GM12873 (cell line): ENCODE measurements at regions not wholly inside any gene's neighbourhood (a gene's known extent, or its start where the extent isn't known, plus 50 kb on each side); places are given as distances from the start of the nearest gene placed in this dataset.

Experiments used
- TF ChIP-seq, protein P1 (sequence below): IDR thresholded peaks from 2 replicates; pipeline ENCODE4 v1.5.1; 2012; ENCODE audit warnings: low read depth, mild to moderate bottlenecking, moderate library complexity, low read length, control low read depth; ENCODE audit not compliant: insufficient read depth; ENCODE audit errors: missing control alignments

DNA sequence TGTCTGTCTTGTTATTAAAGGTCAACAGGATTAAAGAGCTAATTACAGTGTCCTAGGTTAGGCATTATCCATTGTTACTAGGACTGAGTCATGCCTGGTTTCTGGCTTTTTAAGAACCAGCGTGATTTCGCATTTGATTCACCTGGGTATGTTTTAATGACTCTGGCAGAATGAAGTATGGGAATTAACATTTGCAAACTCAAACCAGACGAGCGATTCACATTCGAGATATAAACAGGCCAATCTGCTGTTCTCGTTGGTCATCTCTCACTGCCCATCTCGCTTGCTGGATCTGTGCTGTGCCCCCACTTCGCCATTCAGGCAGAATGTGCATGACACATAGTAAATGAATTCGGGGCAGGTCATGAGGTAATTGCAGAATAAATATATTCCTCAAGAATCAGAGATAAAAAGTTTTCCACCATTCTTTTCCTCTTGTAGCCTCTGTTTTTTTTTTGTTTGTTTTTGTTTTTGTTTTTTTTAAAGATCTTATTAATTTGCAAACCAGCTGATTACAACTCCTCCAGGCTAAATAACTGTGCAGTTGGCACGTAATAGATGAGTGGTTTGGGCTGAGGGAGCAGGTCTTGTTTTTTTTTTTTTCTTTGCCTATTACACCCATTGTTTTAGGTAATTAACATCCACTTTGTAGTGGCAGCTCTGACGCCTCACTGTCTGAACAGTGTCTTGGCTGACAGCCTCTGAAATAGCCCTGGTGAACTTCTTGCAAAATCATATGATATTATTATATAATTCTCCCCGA is 313.5 kb upstream of the MSX2 start:
- TF ChIP-seq, protein P1, sequence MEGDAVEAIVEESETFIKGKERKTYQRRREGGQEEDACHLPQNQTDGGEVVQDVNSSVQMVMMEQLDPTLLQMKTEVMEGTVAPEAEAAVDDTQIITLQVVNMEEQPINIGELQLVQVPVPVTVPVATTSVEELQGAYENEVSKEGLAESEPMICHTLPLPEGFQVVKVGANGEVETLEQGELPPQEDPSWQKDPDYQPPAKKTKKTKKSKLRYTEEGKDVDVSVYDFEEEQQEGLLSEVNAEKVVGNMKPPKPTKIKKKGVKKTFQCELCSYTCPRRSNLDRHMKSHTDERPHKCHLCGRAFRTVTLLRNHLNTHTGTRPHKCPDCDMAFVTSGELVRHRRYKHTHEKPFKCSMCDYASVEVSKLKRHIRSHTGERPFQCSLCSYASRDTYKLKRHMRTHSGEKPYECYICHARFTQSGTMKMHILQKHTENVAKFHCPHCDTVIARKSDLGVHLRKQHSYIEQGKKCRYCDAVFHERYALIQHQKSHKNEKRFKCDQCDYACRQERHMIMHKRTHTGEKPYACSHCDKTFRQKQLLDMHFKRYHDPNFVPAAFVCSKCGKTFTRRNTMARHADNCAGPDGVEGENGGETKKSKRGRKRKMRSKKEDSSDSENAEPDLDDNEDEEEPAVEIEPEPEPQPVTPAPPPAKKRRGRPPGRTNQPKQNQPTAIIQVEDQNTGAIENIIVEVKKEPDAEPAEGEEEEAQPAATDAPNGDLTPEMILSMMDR = no peak

DNA sequence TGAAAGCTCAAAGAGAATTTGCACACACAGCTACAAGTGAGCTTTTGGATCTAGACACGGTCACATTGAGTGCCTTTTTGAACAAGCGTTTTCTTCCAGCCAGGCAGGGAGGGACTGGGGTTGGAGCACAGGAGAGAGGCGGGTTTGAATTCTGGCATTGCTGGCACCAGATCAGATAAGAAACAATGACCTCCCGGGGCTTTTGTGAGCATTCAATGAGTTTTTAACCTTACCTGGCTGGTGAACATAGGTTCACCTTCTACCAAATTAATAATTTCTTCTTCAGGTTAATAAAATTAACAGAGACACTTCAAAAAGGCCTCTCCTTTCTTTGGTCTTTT is 312.9 kb upstream of the MSX2 start:
- TF ChIP-seq, protein P1 = no peak

- TF ChIP-seq, protein P1 = no peak
Observed at GRCh38 chr5:174412374-174412773, 312.0 kb upstream of the MSX2 start.

GRCh38 chr5:174412941-174413340 is 311.4 kb upstream of the MSX2 start:
- TF ChIP-seq, protein P1 = no peak

GRCh38 chr5:174413567-174414314 is 310.6 kb upstream of the MSX2 start:
- TF ChIP-seq, protein P1 = no peak

GRCh38 chr5:174414315-174414710 is 310.1 kb upstream of the MSX2 start:
- TF ChIP-seq, protein P1 = no peak

- TF ChIP-seq, protein P1 = no peak
Observed at GRCh38 chr5:174418809-174419539, 305.4 kb upstream of the MSX2 start.
